ENCODE measurements at regions not wholly inside any gene's neighbourhood (a gene's known extent, or its start where the extent isn't known, plus 50 kb on each side); places are given as distances from the start of the nearest gene placed in this dataset.
"Not testable (repeated sequence)": the region's sequence is repeated elsewhere in the genome, so short reads cannot be mapped to it uniquely, and the experiment has no call there.

- no peak for DNase-seq
These were observed 117.4 kb upstream of the DNAJC10 start for GRCh38 chr2:182598626-182599025.

GRCh38 chr2:182605166-182605565 lies 110.9 kb upstream of the DNAJC10 start:
- no peak for DNase-seq

DNA sequence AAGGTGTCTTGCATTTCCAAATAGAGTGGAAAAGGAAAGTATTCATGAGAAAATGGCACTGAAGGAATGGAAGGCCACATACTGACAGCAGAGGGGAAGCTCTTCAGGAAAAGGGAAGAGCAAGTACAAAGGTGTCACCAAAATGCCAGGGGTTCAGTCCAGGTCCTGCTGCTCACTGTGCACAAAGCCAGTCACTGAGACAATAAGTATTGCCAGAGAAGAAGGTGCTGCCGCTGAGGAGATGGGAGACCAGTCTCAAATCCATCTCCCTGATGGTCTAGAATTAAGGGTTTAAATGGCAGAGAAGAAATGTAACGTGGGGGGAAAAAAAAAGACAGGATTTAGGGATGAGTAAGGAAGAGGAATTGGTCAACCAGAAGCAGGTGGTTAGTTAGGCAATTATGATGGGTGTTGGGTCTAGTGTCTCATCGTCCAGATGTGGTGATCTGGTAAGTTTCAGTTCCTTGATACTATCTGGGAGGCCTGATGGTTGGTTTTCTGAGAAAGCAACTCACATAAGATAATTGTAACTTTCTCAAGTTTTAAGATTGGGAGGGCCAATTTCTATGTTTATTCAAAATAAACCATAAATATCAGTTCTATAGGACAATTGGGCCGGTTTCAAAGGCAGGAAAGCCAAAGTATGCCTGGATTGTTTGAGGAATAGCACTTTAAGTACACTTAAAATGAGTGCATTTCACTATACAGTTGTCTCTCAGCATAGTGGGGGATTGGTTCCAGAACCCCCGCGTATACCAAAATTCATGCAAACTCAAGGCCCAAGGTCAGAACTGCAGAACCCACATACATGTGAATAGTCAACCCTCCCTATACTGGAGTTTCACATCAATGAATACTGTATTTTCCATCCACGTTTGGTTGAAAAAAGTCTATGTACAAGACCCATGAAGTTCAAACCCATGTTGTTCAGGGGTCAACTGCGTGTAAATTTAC lies 109.1 kb upstream of the DNAJC10 start:
- DNase-seq = peak; percentile 1

DNA sequence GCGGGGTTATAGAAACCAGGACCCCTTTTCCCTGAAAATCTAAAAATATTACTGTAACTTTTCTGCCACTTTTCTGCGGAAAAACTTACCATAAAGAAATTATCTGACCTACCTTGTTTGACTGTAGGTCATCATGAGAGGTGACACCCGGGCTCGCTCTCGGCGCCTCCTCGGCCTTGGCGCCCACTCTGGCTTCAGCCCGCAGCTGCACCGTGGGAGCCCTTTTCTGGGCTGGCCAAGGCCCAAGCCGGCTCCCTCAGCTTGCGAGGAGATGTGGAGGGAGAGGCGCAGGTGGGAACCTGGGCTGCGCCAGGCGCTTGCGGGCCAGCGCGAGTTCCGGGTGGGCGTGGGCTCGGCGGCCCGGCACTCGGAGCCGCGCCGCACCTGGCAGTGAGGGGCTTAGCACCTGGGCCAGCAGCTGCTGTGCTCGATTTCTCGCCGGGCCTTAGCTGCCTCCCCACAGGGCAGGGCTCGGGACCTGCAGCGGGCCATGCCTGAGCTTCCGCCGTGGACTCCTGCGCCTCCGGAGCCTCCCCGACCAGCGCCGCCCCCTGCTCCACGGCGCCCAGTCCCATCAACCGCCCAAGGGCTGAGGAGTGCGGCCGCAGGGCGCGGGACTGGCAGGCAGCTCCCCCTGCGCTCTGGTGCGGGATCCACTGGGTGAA lies 107.7 kb upstream of the DNAJC10 start:
- DNase-seq = no peak

DNA sequence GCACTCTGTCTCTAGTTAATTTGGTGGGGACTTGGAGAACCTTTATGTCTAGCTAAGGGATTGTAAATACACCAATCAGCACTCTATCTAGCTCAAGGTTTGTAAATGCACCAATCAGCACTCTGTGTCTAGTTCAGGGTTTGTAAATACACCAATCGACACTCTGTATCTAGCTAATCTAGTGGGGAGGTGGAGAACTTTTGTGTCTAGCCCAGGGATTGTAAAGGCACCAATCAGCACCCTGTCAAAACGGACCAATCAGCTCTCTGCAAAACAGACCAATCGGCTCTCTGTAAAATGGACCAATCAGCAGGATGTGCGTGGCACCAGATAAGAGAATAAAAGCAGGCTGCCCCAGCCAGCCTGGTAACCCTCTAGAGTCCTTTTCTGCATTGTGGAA lies 107.1 kb upstream of the DNAJC10 start:
- DNase-seq = not testable (repeated sequence)

- no peak for DNase-seq
These were observed 105.8 kb upstream of the DNAJC10 start for GRCh38 chr2:182610231-182610630.

GRCh38 chr2:182611009-182611408 lies 105.0 kb upstream of the DNAJC10 start:
- no peak for DNase-seq

GRCh38 chr2:182615036-182615435 lies 101.0 kb upstream of the DNAJC10 start:
- no peak for DNase-seq

DNA sequence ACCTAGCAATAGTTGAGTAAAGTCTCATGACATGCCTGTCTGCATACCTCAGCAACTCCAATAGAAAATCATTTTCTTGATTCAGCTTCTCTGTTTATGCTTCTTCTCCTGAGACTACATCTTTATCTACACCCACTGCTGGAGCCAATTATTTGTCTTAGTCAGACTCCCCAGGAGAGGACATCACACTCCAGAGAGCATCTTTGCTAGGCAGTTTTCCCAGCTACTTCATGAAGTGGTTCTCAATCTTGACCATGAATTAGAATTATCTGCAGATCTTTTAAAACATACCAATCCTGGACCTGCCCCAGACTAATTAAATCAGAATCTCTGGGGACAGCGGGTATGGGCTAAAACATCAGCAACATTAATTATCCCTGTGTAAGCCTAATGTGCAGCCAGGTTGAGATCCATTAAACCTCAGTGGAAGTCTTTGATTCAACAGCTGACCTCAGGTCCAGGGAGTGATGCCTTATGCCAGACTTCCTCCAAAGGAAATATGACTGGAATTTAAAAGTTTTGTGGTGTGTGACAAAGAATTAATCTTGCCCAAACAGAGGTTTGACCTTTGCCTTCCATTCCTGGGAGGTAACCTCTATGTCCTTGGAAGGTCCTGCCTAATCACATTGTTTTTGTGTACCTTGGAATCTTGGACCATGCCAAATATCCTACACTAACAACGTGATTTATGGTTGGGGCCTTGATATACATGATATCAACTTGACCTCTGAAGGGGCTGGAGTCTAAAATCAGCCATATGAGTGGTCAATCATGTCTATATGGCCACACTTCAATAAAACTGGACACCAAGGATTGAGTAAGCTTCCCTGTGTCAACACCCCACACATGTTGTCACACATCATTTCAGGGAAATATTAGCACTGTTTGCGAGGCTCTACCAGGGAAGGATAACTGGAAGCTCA lies 99.3 kb upstream of the DNAJC10 start:
- DNase-seq = no peak

GRCh38 chr2:182618672-182619079 lies 97.4 kb upstream of the DNAJC10 start:
- DNase-seq = no peak

DNA sequence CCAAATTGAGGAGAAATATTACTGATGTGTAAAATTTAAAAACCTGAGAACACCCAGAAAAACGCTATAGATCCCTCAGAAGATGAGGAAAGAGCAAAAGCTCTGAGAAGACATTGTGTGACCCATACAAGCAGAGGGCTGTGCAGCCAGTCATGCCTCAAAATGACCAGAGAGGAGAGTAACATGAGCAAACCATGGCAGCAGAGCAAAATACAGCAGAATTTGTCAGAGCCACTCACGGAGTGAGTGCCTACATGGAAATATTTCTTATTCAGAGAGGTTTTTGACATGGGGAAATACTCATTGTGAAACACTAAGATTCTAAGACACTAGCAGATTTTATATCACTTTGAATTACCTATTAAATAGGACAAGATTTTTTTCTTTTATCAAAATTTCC lies 96.8 kb upstream of the DNAJC10 start:
- DNase-seq = no peak

GRCh38 chr2:182621191-182621590 lies 94.9 kb upstream of the DNAJC10 start:
- no peak for DNase-seq

GRCh38 chr2:182621810-182622209 lies 94.2 kb upstream of the DNAJC10 start:
- no peak for DNase-seq

GRCh38 chr2:182622231-182622630 lies 93.8 kb upstream of the DNAJC10 start:
- no peak for DNase-seq

GRCh38 chr2:182625814-182626213 lies 90.2 kb upstream of the DNAJC10 start:
- no peak for DNase-seq

GRCh38 chr2:182628916-182629315 lies 87.1 kb upstream of the DNAJC10 start:
- DNase-seq = no peak

- no peak for DNase-seq
These were observed 85.8 kb upstream of the DNAJC10 start for GRCh38 chr2:182630207-182630606.

- no peak for DNase-seq
These were observed 84.8 kb upstream of the DNAJC10 start for GRCh38 chr2:182631299-182631698.

DNA sequence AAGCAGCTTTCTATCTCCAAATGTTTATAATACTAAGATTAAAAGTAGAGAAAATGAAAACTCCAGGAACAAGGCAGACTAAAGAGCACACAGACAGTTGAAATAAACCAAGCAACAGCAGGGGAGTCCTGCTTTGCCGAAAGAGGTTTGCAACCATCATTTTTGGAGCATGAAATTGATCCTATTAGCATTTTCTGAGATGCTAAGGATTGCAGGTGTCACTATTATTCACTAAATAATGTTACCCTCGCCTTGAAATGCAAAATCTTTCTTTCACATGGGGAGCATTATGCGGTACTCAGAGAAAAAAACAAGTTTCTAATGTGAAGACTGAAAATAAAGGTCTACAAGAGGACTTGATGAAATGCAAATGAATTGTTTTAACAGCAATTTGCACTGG lies 81.7 kb upstream of the DNAJC10 start:
- no peak for DNase-seq

DNA sequence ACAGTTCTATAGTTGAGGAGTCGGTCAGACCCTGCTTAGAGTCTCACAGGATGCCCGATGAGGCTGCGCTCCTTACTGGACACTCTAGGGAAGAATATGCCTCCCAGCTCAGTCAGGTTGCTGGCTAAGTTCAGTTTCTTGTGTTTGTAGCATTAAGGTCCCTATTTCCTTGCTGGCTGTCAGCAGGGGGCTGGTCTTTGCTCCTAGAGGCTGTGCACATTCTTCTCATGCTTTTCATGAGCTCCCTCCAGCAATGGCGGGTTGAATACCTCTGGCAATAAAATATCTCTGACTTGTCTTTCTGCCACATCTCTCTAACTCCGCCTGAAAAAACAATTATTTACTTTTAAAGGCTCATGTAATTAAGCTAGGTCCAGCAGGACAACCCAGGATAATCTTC lies 79.4 kb upstream of the DNAJC10 start:
- no peak for DNase-seq

- no peak for DNase-seq
These were observed 77.4 kb upstream of the DNAJC10 start for GRCh38 chr2:182638667-182639066.

GRCh38 chr2:182639971-182640370 lies 76.1 kb upstream of the DNAJC10 start:
- DNase-seq = no peak

- peak; percentile 60 for DNase-seq
These were observed 73.7 kb upstream of the DNAJC10 start for GRCh38 chr2:182642328-182642727.
